GM18526 (cell line): ENCODE measurements at regions not wholly inside any gene's neighbourhood (a gene's known extent, or its start where the extent isn't known, plus 50 kb on each side); places are given as distances from the start of the nearest gene placed in this dataset.

Source experiments
- POLR2A ChIP-seq: IDR thresholded peaks from 3 replicates; pipeline ENCODE4 v1.6.1; 2011; ENCODE audit not compliant: insufficient read length; ENCODE audit errors: extremely low read depth

DNA sequence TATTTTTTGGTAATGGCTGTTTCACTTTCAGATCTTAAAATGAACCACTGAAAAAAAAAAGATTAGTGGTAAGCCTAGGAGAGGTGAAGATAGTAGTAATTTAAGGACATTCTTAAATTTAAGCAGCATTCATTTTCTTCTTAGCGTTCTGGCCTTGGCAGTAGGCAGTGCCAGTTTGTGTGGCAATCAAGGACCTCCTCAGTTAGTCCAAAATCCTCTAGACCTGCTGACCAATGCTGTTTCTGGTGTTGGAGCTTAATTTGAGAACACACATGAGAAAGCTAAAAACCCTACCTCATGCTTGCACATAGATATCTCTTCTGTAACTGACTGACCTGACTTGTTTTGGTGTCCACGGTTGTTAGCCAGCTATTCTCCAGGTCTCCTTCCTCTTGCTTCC is 219.8 kb upstream of the RGS6 start:
- no peak for TF ChIP-seq POLR2A

DNA sequence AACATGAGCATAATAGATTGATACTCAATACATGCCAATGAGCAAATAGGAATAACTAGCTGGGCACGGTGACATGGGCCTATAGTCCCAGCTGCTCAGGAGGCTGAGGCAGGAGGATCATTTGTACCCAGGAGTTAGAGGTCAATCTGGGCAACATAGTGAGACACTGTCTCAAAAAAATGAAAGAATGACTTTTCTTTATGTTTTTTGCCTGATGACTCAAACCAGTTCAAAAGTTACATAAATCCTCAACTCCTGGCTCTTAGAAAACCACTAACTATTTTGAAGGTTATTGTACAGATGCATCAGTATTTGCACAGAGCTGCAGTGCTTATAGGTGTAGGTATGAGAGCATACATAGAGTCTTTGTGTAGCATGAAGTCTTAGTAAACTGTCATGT is 219.2 kb upstream of the RGS6 start:
- TF ChIP-seq POLR2A = no peak

DNA sequence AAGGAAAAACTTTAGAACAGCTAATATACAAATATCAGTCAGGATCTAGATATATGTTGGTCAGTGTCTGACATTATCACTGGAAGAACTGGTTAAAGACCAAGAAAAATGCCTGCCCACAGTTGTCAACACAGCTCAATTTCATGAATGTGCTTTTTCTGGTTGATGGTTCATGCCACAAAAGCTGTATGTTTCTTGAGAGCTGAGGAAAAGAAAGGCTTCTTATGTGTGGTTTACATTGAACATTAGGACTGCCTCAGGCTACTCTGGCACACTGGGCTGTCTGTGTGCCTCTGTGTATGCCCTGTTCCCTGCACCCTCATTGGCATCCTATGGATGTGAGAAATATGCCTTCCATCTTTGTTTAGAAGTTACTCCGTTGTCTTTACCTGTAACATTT is 218.8 kb upstream of the RGS6 start:
- TF ChIP-seq POLR2A = no peak

DNA sequence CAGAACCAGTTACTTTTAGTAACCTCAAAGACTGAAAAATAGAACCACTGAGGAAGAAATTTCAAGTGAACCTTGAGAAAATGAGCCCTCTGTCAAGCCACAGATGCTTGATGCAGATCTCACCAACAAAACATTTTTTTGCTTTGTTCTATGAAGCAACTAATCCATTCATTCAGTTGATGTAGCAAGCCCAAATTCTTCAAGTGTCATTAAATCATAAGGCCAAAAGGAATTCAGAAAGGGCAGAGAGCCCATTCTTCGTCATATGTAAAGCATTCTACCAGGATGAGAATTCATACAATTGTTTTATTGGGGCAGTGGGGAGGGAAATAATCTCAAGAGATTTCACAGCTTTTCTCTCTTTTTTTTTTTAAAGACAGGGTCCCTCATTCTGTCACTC is 218.0 kb upstream of the RGS6 start:
- no peak for TF ChIP-seq POLR2A

DNA sequence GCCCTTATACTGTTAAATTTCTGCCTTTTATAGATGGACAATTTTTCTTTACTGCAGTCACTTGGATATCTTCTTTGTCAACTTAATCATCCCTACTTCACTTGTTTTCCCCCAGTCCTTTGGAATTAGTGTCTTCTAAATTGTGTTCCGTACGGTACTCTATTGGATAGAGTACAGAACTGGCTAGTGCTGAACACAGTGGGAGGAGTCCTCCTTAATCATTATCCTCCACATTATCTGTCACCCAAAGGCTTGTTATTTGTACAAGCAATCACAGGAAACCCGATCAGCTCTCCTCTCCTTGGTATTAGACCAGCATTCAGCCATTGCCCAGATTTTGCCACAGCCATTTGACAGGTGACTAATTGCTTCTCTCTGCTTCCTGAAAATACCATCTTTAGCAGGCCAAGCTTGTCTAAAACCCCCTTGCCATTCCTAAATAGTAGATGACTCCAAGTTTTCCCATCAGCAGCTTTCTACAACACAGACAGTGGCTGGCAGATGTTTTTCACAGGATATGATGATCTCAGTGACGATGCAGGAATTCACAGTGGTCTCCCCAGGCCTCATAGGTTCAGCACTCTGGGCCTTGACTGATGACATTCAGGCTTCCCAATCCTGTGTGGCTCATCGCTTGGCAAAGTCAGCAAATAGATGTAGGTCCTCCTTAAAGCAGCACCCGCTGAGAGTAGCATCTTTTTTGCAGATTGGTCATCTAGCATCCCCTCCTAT is 216.0 kb upstream of the RGS6 start:
- TF ChIP-seq POLR2A = no peak

DNA sequence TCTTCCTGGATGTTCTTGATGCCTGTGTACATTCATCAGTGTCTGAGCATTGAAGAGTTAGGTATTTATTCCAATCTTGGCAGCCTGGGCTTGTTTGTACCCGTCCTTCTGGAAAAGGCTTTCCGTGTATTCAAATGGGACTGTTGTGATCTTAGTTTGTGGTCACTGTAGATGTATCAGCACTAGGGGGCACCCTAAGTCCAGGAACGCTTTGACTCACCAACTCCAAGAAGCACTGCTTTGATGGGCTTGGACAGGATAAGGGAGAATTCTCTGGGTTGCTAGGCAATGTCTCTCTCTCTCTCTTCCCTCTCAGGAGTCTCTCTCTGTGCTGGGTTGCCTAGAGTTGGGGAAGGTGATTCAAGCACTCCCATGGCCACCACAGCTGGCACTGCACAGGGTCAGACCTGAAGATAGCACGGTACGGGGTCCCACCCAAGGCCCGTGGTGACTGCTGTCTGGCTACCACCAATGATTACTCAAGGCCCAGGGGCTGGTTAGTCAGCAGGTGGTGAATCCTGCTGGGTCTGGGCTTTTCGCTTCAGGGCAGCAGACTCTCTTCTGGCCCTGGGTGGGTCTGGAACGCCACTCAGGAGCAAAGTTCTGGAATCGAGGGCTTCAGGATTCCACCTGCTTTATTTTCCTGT is 211.1 kb upstream of the RGS6 start:
- no peak for TF ChIP-seq POLR2A

DNA sequence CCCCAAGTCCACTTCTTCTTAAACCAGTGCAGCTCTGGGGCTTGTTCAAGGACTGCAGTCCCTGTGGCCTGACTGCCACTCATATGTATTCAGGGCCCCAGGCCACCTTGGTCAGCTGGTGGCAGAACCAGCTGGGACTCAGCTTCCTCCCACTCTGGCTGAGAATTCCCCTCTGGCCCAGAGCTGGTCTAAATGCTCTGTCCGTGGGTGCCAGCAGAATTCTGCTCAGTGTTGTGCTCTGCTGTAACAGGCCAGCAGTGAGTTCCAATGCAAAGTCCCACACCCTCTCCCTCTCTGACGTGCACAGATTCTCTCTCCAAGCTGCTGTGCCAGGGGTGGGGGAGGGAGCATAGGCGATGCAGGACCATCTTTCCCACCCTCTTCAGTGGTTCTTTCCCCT is 210.4 kb upstream of the RGS6 start:
- no peak for TF ChIP-seq POLR2A

DNA sequence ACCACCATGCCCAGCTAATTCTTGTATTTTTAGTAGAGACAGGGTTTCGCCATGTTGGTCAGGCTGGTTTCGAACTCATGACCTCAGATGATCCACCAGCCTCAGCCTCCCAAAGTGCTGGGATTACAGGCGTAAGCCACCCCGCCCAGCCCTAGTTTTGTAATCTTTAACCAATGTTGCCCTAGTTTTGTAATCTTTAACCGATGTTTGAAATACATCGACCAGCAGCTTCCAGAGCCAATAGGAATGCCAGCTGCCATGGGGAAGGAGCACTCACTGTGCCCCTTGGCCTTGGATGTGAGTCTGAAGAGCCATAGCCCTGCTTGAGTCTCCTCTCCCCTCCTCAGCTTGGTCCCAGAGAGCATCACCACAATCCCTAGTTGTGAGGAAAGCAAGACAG is 209.3 kb upstream of the RGS6 start:
- TF ChIP-seq POLR2A = no peak

DNA sequence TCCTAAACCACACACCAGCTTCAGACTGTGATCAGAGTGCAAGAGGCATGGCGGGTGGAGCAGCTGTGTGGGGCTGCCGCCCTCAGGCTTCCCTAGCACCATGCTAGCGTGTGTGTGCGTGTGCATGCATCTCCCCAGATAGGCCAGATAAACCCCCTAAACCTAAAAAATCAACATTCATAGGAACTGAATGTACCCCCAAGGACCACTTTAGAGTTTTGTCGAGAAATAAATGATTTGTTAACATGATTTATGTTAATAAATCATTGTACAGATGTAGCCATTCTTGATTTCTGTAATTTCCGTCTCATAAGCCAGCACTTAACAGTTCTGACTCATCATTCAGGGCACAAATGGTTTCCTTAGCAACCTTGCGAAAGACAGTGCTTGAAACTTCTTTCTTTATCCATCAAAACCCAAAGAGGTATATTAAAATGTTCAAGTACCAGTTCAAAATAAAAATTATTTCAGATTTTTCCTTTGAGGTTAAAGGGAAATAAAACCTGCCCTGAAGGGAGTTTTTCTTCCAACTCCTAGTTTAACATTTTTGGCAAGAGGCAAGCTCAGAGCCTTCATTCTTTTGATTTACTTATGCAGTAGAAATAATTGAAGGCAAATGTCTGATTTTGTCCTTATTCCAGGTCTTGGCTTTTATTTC is 206.2 kb upstream of the RGS6 start:
- TF ChIP-seq POLR2A = no peak

DNA sequence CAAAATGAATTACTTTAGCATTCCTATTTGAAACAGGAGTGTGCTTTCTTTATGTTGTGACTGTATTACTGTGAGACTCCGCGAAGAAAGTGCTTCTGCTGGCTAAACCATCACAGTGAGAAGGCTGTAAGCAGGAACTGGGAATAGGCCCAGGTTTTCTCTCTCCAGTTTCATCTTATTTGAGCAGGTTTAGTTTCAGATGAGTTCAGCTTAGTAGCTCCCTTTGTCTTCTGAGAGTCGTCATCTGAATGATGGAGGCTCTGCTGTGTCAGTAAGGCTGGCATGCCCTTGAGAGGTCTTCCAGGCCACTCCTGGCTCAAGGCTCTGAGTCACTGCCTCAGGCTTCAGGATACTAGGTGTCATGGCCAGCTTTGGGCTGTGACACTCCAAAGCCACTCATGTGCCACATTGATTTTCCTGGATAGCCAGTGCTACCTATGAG is 205.6 kb upstream of the RGS6 start:
- no peak for TF ChIP-seq POLR2A

DNA sequence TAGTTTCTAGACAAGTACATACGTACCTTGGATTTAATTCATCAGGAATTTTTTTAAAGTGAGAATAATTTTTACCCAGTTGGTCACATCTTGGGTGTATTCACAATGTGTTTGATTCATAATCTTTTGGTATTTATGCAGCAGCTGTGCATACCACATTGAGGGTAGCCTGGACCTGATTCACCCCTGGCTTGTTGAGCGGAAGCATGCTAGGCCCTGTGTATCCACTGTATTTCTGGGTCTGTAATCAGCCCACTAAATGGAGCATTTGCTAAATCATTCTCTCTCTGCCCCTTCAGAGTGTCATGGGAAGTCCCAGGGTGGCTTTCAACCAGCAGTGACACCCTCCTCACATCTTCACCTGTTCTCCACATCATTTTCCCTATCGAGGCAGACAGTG is 203.8 kb upstream of the RGS6 start:
- no peak for TF ChIP-seq POLR2A

DNA sequence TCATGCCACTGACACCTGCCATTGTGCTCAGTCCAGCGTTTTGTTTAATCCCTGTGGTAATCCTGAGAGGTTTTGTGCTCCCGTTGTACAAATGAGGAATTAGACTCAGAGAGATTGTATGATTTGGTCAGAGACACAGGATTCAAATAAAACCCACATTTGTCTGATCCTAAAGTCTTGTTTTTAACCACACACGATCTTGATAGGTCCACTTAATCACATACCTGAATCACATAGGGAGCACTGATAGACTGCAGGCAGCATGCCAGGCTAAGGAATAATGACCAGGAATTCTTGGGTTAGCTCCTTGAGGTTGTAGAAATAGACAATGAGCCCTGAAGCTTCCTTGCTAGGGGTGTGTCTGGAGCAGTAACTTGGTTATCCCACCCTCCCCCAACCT is 202.6 kb upstream of the RGS6 start:
- TF ChIP-seq POLR2A = no peak

DNA sequence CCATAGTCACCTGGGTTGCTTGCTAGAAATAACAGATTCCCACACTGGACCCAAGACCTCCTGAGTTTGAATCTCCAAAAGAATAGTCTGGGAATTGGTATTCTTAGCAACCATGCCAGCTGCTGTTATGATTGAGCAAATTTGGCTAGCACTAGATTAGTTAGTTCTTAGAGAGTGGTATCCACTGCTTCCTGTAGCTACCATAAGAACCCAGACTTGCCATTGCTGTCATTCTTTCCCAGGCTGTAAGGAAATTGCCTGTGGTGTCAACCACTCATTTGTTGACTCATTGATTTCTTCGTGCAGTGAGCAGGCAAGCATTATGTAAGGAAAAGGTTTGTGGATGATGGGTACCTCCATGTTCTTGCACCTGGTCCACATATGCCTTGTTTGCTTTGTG is 201.8 kb upstream of the RGS6 start:
- no peak for TF ChIP-seq POLR2A

DNA sequence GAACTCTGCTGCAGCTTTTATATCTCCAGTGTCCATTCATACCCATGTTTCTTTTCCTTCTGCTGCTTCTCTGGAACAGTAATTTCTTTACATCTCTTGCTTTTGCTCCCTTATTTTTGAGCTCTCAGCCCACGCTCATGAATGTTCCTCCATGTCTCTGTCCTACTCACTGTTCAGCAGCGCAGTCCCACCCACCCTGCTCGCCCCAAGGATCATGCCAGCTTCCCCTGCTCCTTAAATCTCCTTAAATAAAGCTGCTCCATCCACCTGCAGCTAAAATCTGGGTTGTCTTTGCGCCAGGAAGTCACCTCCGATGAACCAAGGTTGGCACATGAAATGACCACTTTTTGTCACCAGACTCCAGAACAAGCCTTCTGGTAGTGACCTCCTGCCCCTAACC is 201.1 kb upstream of the RGS6 start:
- no peak for TF ChIP-seq POLR2A

DNA sequence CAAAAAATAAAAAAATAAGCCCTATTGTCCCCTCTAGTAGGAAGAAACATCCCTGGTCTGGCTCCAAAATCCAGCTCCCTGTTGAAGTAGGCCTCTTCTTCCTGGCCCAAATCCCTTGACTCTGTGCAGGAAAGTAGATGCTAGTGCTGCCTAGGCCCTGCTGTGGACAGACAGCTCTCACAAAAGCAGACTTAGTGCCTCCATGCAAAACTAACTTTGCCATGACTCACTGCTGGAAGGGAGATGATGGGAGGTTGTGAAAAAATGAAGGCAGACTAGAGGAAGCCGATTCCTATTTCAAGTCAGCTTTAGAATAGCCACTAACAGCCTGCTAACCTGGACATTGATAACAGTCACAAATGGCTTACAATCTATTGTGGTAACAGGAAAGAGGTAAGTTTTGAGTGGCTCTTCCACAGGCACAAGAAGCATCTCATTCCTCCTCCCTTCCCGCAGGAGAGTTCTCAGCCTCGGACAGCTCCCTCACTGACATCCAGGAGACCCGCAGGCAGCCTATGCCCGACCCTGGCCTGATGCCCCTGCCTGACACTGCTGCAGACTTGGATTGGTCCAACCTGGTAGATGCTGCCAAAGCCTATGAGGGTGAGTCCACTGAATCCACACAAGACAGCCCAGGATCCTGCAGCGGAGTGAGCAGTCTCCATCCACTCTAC is 198.9 kb upstream of the RGS6 start:
- TF ChIP-seq POLR2A = no peak

DNA sequence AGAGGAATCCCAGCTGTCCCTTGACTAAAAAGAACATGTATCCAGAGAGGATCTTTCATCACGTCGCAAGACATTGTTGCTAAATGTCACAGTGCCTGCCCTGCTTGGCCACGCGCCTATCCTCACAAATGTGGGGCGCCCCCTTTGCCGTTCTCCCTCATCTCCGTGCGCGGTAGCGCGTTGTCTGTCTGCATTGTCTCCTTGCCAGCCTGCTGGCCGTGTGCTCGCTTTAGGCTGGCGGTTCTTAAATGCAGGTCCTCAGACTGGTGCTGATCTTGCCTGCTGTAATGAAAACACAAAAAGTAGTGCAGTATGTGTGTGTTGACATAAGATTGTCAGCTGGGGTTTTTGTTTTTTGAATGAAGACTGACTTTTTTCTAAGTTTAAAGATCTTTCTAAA is 198.2 kb upstream of the RGS6 start:
- TF ChIP-seq POLR2A = no peak
